Ectodermal cell (in vitro differentiated cells): ENCODE measurements at regions not wholly inside any gene's neighbourhood (a gene's known extent, or its start where the extent isn't known, plus 50 kb on each side); places are given as distances from the start of the nearest gene placed in this dataset.

Source experiments
- H3K27ac ChIP-seq: 2 replicates; pipeline ENCODE4 v1.7.0; 2013; ENCODE audit warnings: mild to moderate bottlenecking, low read depth, low read length; ENCODE audit not compliant: insufficient read depth, poor library complexity, severe bottlenecking
- H3K27me3 ChIP-seq: 2 replicates; pipeline ENCODE4 v1.7.0; 2013; ENCODE audit warnings: mild to moderate bottlenecking, low read length; ENCODE audit not compliant: insufficient read depth, control insufficient read depth, poor library complexity, severe bottlenecking
- H3K36me3 ChIP-seq: one replicate; pipeline ENCODE4 v1.7.0; 2013; ENCODE audit warnings: low read length; ENCODE audit not compliant: control insufficient read depth, insufficient read depth
- H3K4me1 ChIP-seq: one replicate; pipeline ENCODE4 v1.7.0; 2013; ENCODE audit warnings: low read length; ENCODE audit not compliant: control insufficient read depth, insufficient read depth
- H3K4me3 ChIP-seq: 2 replicates; pipeline ENCODE4 v1.7.0; 2013; ENCODE audit warnings: low read depth, low read length, control low read depth; ENCODE audit not compliant: insufficient read depth
- H3K9me3 ChIP-seq: 2 replicates; pipeline ENCODE4 v1.7.0; 2013; ENCODE audit warnings: mild to moderate bottlenecking, low read length, moderate library complexity; ENCODE audit not compliant: control insufficient read depth
- WGBS, 2 experiments: methylation state at CpG; one replicate each; pipeline ENCODE4 v1.1.7; 2013; ENCODE audit warnings: missing lambda C conversion rate in 2 of 2; 5-methylcytosine and 5-hydroxymethylcytosine counted together

- no peak overlapping the region for H3K27ac ChIP-seq
- H3K27me3 ChIP-seq = no peaks in the 10 kb centered on the region
- H3K36me3 ChIP-seq = no peaks in the 10 kb centered on the region
- H3K4me1 ChIP-seq = no peaks in the 10 kb centered on the region
- no peak overlapping the region for H3K4me3 ChIP-seq
- 74 to 78% methylated on average over 15 of the region's 15 CpGs for WGBS, 2 experiments
- H3K9me3 ChIP-seq = no peaks in the 10 kb centered on the region
Observed at GRCh38 chr2:241943209-241943850, 73.8 kb downstream of the RTP5 start.

DNA sequence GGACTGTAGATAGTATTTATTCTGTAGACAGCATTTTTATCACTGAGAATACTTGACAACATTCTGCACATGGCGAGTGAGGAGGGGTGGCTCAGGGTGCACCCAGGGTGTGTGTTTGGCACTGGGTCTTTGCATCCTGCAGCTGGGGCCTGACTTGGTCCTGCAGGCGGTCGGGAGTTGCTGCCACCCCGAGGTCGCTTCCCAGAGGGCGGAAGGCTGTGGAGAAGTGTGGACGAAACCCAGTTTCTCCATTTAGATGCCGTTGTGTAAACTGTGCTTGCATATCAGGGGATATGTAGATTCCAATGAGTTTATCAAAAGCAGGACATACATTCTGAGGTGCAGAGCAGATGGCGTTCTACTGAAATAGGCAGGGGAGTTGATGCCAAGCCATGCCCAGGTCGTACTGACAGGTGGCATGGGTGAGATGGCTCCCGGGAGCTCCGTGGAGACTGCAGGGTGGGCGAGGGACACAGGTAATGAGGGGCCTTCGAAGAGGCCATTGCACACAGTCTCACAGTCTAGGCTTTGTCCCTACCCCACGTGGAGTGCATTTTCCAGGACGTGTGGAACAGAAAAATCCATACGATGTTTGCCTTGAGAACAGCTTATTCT, 74.5 kb downstream of the RTP5 start:
- Histone ChIP-seq H3K9me3 (no peaks in the 10 kb centered on the region), H3K4me3 (no peak overlapping the region), H3K4me1 (no peaks in the 10 kb centered on the region), H3K27me3 (no peaks in the 10 kb centered on the region), H3K36me3 (no peaks in the 10 kb centered on the region), H3K27ac (no peak overlapping the region)
- WGBS, 2 experiments = 89 to 92% methylated on average over 15 to 17 of the region's 17 CpGs

- no peaks in the 10 kb centered on the region for H3K9me3 ChIP-seq
- H3K4me1 ChIP-seq = no peaks in the 10 kb centered on the region
- H3K27me3 ChIP-seq = no peaks in the 10 kb centered on the region
- no peaks in the 10 kb centered on the region for H3K36me3 ChIP-seq
- H3K27ac ChIP-seq = no peak overlapping the region
- 92 to 94% methylated on average over 12 of the region's 12 CpGs for WGBS, 2 experiments
- H3K4me3 ChIP-seq = no peak overlapping the region
Observed at GRCh38 chr2:241944821-241945220, 75.3 kb downstream of the RTP5 start.

DNA sequence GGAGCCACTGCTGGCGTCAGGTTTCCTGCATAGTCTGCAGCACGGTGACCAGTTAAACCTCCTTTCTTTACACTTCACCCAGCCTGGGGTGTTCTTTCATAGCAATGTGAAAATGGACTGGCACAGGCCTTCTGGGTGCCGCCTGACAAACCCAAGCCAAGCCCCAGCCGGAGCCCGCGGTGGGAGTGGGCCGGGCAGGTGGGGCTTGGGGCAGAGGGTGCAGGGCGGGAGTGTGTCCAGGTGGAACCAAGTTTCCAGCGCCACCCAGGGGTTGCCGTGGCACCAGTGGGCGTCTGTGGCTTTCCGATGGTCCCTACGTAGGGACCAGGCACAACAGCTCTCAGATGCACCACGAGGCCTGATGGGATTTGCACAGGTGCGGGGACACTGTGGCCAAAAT, 75.8 kb downstream of the RTP5 start:
- Histone ChIP-seq H3K36me3 (no peaks in the 10 kb centered on the region), H3K9me3 (no peaks in the 10 kb centered on the region), H3K4me1 (no peaks in the 10 kb centered on the region), H3K27ac (no peak overlapping the region), H3K4me3 (no peak overlapping the region), H3K27me3 (no peaks in the 10 kb centered on the region)
- 92 to 93% methylated on average over 15 of the region's 15 CpGs for WGBS, 2 experiments

DNA sequence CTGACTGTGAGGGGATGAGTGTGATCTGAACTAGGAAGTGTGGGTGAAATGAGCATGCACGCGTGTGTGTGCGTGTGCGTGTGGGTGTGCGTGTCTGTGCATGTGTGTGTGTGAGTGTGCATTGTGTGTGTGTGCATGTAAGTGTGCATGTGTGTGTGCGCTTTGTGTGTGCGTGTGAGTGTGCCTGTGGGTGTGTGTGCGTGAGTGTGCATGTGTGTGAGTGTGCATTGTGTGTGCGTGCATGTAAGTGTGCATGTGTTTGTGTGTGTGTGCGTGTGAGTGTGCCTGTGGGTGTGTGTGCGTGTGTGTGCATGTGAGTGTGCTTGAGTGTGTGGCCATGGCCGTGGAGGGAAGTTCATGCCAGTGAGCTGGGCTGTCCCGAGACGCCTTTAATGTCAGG, 76.3 kb downstream of the RTP5 start:
- 77 to 82% methylated on average over 14 of the region's 14 CpGs for WGBS, 2 experiments
- H3K36me3 ChIP-seq = no peaks in the 10 kb centered on the region
- H3K9me3 ChIP-seq = no peaks in the 10 kb centered on the region
- no peak overlapping the region for H3K27ac ChIP-seq
- H3K27me3 ChIP-seq = no peaks in the 10 kb centered on the region
- H3K4me1 ChIP-seq = no peaks in the 10 kb centered on the region
- H3K4me3 ChIP-seq = no peak overlapping the region

- Histone ChIP-seq H3K4me3 (no peak overlapping the region), H3K36me3 (no peaks in the 10 kb centered on the region)
- WGBS, 2 experiments = 87 to 88% methylated on average over 32 of the region's 32 CpGs
Observed at GRCh38 chr2:241946306-241947003, 76.9 kb downstream of the RTP5 start.

DNA sequence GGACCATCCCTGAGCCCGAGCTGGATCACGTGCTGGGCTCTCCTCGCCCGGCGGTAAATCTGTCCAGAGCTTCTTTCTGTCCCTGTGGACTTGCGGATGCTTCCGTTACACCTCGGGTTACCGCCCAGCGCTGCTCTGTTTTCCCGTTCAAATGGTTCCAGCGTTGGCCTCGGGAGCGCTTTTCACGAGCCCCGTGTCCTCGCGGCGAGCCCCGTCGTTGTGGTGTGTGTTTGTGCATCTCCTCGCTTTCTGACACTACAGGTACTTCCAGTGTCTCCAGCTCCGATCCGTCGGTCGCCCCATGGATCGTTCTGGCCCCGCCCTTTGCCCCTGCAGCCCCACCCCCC, 77.4 kb downstream of the RTP5 start:
- no peaks in the 10 kb centered on the region for H3K4me1 ChIP-seq
- H3K9me3 ChIP-seq = no peaks in the 10 kb centered on the region
- H3K27me3 ChIP-seq = no peaks in the 10 kb centered on the region
- H3K36me3 ChIP-seq = no peaks in the 10 kb centered on the region
- WGBS, 2 experiments = 91 to 93% methylated on average over 28 of the region's 28 CpGs
- no peak overlapping the region for H3K27ac ChIP-seq
- H3K4me3 ChIP-seq = no peak overlapping the region

More at GRCh38 chr2:241946306-241947003, 76.9 kb downstream of the RTP5 start:
- H3K27me3 ChIP-seq = no peaks in the 10 kb centered on the region
- H3K4me1 ChIP-seq = no peaks in the 10 kb centered on the region
- no peak overlapping the region for H3K27ac ChIP-seq
- no peaks in the 10 kb centered on the region for H3K9me3 ChIP-seq

- no peak overlapping the region for H3K4me3 ChIP-seq
- H3K36me3 ChIP-seq = no peaks in the 10 kb centered on the region
- H3K9me3 ChIP-seq = no peaks in the 10 kb centered on the region
- H3K27ac ChIP-seq = no peak overlapping the region
- 93% methylated on average over 21 of the region's 21 CpGs for WGBS, 2 experiments
- no peaks in the 10 kb centered on the region for H3K4me1 ChIP-seq
- no peaks in the 10 kb centered on the region for H3K27me3 ChIP-seq
Observed at GRCh38 chr2:241947401-241947800, 77.9 kb downstream of the RTP5 start.

DNA sequence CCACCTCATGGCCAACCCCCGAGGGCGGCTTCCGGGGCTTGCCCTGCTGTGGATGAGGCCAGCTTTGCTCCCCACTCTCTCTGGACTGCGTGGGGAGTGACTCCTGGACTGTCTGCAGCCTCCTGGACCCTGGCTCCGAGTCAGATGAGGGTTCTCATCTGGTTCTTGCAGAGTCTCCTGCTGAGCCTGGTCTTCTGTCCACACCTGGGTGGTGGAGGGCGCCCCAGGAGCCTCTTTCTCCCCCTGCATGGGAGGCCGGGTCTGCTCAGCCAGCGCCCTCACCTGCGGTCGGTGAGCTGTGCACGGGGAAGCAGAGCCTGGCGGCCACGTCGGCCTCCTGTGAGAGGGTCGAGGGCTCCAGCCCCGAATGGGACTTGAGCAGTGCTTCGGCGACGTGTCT, 78.3 kb downstream of the RTP5 start:
- no peaks in the 10 kb centered on the region for H3K9me3 ChIP-seq
- H3K36me3 ChIP-seq = no peaks in the 10 kb centered on the region
- H3K4me1 ChIP-seq = no peaks in the 10 kb centered on the region
- H3K27ac ChIP-seq = no peak overlapping the region
- WGBS, 2 experiments = 92% methylated on average over 19 of the region's 19 CpGs
- no peak overlapping the region for H3K4me3 ChIP-seq
- H3K27me3 ChIP-seq = no peaks in the 10 kb centered on the region

DNA sequence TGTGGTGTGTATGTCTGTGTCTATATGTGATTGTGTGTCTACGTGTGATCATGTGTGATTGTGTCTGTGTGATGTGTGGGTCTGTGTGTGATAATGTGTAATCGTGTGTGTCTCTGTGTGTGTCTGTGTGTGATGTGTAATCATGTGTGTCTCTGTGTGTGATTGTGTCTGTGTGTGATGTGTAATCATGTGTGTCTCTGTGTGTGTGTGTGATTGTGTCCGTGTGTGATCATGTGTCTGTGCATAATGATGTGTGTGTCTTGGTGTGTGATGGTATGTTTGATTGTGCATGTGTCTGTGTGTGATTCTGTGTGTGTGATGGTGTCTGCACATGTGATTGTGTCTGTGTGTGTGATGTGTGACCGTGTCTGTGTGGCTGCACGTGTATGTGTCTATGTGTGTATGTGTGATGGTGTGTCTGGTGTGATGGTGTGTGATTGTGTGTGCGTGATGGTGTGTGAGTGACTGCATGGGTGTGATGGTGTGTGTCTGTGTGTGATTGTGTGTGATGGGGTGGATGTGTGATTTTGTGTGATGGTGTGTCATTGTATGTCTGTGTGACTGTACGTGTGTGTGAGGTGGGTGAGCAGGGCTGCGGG, 78.9 kb downstream of the RTP5 start:
- Histone ChIP-seq H3K4me3 (no peak overlapping the region), H3K4me1 (no peaks in the 10 kb centered on the region), H3K27me3 (no peaks in the 10 kb centered on the region), H3K27ac (no peak overlapping the region), H3K36me3 (no peaks in the 10 kb centered on the region), H3K9me3 (no peaks in the 10 kb centered on the region)
- 65 to 71% methylated on average over 8 of the region's 8 CpGs for WGBS, 2 experiments
